PFSK-1 (cell line): ENCODE measurements at regions not wholly inside any gene's neighbourhood (a gene's known extent, or its start where the extent isn't known, plus 50 kb on each side); places are given as distances from the start of the nearest gene placed in this dataset.

Experiments
- FOXP2 ChIP-seq: optimal IDR thresholded peaks from 2 replicates; pipeline ENCODE3; 2011; ENCODE audit warnings: borderline replicate concordance, control low read depth, inconsistent platforms; ENCODE audit not compliant: insufficient read depth; ENCODE audit errors: extremely low read length, extremely low read depth
- POLR2AphosphoS5 ChIP-seq: IDR thresholded peaks from 2 replicates; pipeline ENCODE4 v1.6.1; 2012; ENCODE audit warnings: low read depth, mild to moderate bottlenecking, control low read depth, low read length, moderate library complexity
- SIN3A ChIP-seq: IDR thresholded peaks from 2 replicates; pipeline ENCODE4 v1.6.1; 2012; ENCODE audit warnings: mild to moderate bottlenecking, low read length, moderate library complexity, borderline replicate concordance; ENCODE audit not compliant: insufficient read depth
- TAF1 ChIP-seq: IDR thresholded peaks from 2 replicates; pipeline ENCODE4 v1.6.1; 2012; ENCODE audit warnings: low read length, control low read depth, borderline replicate concordance; ENCODE audit not compliant: insufficient read depth
- TF ChIP-seq, protein P1 (sequence below), 2 experiments: IDR thresholded peaks; 2 replicates each; pipeline versions ENCODE4 v1.6.1 to v1.8.0; 2011 to 2012; ENCODE audit warnings: low read depth in 2 of 2, low read length in 2 of 2, control low read depth in 1 of 2, inconsistent platforms in 1 of 2, mild to moderate bottlenecking in 1 of 2, moderate library complexity in 1 of 2; ENCODE audit not compliant: insufficient read depth in 1 of 2

DNA sequence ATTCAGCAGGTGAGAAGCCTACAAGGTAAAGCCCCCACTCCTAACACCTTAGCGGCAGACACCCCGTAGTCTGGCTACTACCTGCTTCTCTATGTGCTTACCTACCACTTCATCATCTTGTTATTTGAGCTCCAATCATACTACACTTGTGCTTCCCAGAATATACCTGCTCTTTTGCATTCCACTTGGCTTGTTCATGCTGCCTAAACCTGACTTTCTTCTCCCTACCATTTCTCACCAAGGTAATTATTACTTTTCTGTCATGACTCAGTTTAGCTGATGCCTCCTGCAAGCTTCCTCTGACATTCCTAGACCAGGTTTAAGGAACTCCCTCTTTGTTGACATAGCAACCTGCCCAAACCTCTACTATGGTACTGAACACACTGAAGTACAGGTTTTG lies 495.6 kb upstream of the C1orf87 start:
- TF ChIP-seq TAF1 (no peak), FOXP2 (no peak), SIN3A (no peak), POLR2AphosphoS5 (no peak)
- TF ChIP-seq, protein P1, sequence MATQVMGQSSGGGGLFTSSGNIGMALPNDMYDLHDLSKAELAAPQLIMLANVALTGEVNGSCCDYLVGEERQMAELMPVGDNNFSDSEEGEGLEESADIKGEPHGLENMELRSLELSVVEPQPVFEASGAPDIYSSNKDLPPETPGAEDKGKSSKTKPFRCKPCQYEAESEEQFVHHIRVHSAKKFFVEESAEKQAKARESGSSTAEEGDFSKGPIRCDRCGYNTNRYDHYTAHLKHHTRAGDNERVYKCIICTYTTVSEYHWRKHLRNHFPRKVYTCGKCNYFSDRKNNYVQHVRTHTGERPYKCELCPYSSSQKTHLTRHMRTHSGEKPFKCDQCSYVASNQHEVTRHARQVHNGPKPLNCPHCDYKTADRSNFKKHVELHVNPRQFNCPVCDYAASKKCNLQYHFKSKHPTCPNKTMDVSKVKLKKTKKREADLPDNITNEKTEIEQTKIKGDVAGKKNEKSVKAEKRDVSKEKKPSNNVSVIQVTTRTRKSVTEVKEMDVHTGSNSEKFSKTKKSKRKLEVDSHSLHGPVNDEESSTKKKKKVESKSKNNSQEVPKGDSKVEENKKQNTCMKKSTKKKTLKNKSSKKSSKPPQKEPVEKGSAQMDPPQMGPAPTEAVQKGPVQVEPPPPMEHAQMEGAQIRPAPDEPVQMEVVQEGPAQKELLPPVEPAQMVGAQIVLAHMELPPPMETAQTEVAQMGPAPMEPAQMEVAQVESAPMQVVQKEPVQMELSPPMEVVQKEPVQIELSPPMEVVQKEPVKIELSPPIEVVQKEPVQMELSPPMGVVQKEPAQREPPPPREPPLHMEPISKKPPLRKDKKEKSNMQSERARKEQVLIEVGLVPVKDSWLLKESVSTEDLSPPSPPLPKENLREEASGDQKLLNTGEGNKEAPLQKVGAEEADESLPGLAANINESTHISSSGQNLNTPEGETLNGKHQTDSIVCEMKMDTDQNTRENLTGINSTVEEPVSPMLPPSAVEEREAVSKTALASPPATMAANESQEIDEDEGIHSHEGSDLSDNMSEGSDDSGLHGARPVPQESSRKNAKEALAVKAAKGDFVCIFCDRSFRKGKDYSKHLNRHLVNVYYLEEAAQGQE (IDR thresholded peaks at IDR 0.05; ENCODE audit: insufficient read depth in 1 of 2, low read depth in 2 of 2, low read length in 2 of 2), result no peak

DNA sequence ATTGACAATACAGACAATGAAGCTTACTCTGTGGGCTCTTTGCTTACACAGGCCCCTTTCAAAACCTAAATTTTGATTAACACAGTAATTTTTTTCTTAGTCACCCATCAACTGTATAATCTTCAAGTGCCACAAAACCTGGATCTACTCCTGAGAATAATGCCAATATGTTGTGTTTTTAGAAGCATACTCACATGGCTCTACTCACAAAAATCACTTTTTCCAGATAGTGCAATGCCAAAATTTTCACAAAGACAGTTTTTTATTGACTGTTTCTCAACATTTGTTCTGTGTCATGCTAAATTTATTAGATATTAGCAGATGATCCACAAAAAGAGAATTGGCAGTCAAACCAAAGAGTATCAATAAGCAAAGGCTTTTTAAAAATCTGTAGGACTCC lies 493.7 kb upstream of the C1orf87 start:
- TF ChIP-seq, protein P1 (IDR thresholded peaks at IDR 0.05; ENCODE audit: insufficient read depth in 1 of 2, low read depth in 2 of 2, low read length in 2 of 2), result no peak
- TF ChIP-seq FOXP2 (no peak), SIN3A (no peak), TAF1 (no peak), POLR2AphosphoS5 (no peak)

DNA sequence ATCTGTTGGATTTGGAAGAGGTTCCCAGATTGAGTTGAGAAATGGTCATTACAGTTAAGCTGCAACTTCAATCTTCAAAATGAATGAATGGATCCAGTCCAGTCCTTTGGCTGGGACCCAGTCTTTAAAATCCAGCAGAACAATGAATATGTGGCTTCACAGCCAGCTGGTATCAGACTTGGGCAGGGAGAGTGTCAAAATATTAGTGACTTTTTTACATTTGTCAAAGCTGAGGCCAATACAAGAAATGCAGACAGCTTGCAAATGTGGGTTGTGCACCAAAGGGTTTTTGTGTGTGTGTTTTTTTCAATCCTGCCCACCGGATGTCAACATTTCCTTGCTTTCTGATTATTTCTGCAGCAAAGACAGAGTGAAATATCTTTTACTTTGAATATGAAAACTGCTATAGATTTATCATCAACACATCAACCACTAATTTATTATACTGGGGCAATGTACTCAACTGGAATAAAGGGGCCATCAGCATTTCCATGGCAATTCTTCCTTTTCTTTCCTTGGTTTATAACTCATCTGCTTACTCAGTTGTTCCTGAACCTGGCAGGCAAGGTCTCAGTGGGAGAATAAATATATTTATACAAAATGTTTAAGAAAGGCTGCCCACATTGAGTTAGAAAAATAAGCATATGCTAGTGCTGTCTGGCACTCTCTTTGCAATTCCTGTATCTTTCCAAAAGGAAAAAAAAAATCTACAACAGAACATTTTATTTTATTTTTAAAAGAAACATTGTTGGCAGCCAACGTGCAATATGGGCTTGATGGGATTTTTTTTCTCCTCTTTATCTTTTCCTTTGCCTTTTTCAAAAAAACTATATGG lies 491.6 kb upstream of the C1orf87 start:
- TF ChIP-seq POLR2AphosphoS5 (no peak), FOXP2 (no peak), TAF1 (no peak), SIN3A (no peak)
- TF ChIP-seq, protein P1 (IDR thresholded peaks at IDR 0.05; ENCODE audit: insufficient read depth in 1 of 2, low read depth in 2 of 2, low read length in 2 of 2), result no peak

- TF ChIP-seq FOXP2, result no peak
- TF ChIP-seq SIN3A, result no peak
- no peak for TF ChIP-seq TAF1
- TF ChIP-seq, protein P1 (IDR thresholded peaks at IDR 0.05; ENCODE audit: insufficient read depth in 1 of 2, low read depth in 2 of 2, low read length in 2 of 2), result no peak
- no peak for TF ChIP-seq POLR2AphosphoS5
Observed at GRCh38 chr1:60563777-60564535, 490.4 kb upstream of the C1orf87 start.
